ENCODE measurements at regions not wholly inside any gene's neighbourhood (a gene's known extent, or its start where the extent isn't known, plus 50 kb on each side); places are given as distances from the start of the nearest gene placed in this dataset.
"Not testable (repeated sequence)": the region's sequence is repeated elsewhere in the genome, so short reads cannot be mapped to it uniquely, and the experiment has no call there.

DNA sequence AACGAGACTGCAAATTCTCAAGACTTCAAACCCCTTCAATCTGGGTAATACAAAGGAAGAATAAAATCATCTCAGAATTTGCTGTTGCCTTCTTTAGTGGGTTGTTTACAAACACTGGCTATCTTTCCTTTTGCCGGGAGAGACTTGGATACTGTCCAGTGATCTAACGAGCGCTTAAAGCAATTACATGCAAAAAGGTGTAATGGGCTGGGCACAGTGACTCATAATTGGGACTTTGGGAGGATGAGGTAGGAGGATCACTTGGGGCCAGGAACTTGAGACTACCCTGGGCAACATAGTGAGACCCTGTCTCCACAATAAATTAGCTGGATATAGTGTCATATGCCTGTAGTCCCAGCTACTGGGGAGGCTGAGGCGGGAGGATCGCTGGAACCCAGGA, 52.2 kb upstream of the DEFB108B start:
- H3K4me1 Mint-ChIP-seq (ENCODE audit: low read depth); H3K9me3 Mint-ChIP-seq (ENCODE audit: insufficient read depth); H3K4me3 Mint-ChIP-seq; CTCF ChIA-PET; ATAC-seq; H3K27ac Mint-ChIP-seq; DNase-seq; H3K27me3 Mint-ChIP-seq (ENCODE audit: low read depth); H3K36me3 Mint-ChIP-seq (ENCODE audit: low read depth); POLR2A ChIA-PET: not testable (repeated sequence)

DNA sequence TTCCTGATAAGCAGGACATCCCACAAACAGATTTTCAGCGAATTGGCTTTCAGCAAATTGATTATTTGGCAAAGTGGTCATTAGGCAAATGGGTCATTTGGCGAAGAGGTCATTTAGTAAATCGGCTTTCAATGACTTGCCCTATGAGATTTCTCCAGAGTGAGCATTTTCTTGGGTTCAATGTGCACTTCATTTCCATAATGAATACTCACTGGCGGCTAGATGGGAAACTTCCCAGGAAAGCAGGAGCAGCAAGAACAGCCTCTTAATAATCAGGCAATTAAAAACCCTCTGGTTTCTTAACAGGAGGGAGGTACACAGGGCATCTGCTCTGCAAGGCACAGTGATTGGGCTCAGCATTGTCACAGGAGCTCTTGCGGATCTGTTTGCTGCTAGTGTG, 51.5 kb upstream of the DEFB108B start:
- POLR2A ChIA-PET, result not testable (repeated sequence)

GRCh38 chr11:71782229-71782861, 50.7 kb upstream of the DEFB108B start:
- CTCF ChIA-PET, result interaction anchor here (0.6 kb wide), 1 partner anchor 1307 kb away, joined by 4 read pairs; no protein-coding TSS in a partner anchor
- H3K4me3 Mint-ChIP-seq; H3K9me3 Mint-ChIP-seq (ENCODE audit: insufficient read depth); H3K4me1 Mint-ChIP-seq (ENCODE audit: low read depth); H3K27ac Mint-ChIP-seq; H3K36me3 Mint-ChIP-seq (ENCODE audit: low read depth); H3K27me3 Mint-ChIP-seq (ENCODE audit: low read depth); DNase-seq; ATAC-seq; POLR2A ChIA-PET: not testable (repeated sequence)

More for the DNA sequence above, 51.5 kb upstream of the DEFB108B start:
- H3K4me1 Mint-ChIP-seq (ENCODE audit: low read depth); H3K36me3 Mint-ChIP-seq (ENCODE audit: low read depth); DNase-seq; H3K27ac Mint-ChIP-seq; H3K4me3 Mint-ChIP-seq; CTCF ChIA-PET; ATAC-seq; H3K9me3 Mint-ChIP-seq (ENCODE audit: insufficient read depth); H3K27me3 Mint-ChIP-seq (ENCODE audit: low read depth): not testable (repeated sequence)

GRCh38 chr11:71783191-71783590, 49.8 kb upstream of the DEFB108B start:
- CTCF ChIA-PET; ATAC-seq; H3K27me3 Mint-ChIP-seq (ENCODE audit: low read depth); DNase-seq; H3K27ac Mint-ChIP-seq; H3K9me3 Mint-ChIP-seq (ENCODE audit: insufficient read depth); H3K4me3 Mint-ChIP-seq; POLR2A ChIA-PET; H3K36me3 Mint-ChIP-seq (ENCODE audit: low read depth): not testable (repeated sequence)
- H3K4me1 Mint-ChIP-seq (ENCODE audit: low read depth), result peaks cover 15% of the 10 kb centered on the region

All from activated CD8-positive, alpha-beta T cell treated with anti-CD3 and anti-CD28 coated beads, Interleukin-2, amount 10 ng/mL, durations not matched to agents 7 days and 5 days (primary cell).